A204.1 (cell line): ENCODE measurements at regions not wholly inside any gene's neighbourhood (a gene's known extent, or its start where the extent isn't known, plus 50 kb on each side); places are given as distances from the start of the nearest gene placed in this dataset.

Experiments used
- FAIRE-seq: peaks from 2 replicates; lab custom pipeline; 2012; peaks lifted over from hg19 to GRCh38; lab: Jason Lieb, UNC

- no peak for FAIRE-seq
These were observed 52.0 kb downstream of the LRATD1 start for GRCh38 chr2:14684516-14684915.

DNA sequence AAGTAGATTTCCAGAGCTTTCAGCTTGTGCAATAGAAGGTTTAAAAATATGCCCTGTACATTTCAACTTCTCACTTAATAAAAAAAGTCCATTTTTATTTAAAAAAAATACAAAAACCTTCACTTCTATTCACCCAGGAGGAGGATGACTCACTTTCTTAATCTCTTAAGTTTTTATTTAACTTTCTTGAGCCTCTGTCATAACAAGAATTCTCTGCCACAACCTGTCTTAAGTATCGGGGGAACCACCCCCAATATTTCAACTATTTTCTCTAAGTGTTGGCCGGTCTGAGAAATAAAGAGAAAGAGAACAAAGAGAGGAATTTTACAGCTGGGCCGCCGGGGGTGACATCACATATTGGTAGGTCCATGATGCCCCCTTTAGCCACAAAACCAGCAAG is 58.4 kb downstream of the LRATD1 start:
- no peak for FAIRE-seq

DNA sequence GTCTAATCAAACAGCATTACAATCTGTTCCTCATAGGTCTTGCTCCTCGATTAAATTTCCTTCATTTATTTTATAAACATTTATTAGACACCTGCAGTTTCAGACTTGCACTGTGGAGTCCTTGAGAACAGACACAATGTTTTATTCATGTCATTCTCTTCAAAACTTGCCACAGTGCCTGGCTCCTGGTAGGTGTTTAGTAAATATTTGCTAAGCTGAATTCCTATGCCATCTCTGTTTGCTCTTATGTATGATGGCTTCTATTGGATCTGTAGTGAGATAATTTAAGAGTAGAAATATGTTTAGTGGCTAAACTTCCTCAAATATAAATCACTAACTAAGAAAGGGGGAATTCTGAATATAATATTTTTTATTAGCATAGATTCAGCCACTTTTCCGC is 61.4 kb downstream of the LRATD1 start:
- no peak for FAIRE-seq

DNA sequence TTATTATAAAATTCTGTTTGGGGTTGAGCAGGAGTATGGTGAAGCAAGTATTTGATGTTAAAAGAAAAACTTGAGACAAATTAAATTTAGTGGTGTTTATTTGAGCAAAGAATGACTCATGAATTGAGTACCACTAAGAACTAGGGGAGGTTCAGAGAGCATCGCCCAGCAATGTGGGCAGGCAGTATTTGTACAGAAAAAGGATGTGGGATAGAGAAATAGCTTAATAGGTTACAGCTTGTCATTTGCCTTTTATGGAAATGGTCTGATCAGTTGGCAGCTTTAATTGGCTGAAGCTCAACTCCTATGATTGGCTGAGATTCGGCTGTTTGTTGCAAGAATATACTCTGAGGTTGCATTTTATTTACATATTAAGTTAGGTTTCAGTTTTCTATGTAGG is 68.2 kb downstream of the LRATD1 start:
- no peak for FAIRE-seq

DNA sequence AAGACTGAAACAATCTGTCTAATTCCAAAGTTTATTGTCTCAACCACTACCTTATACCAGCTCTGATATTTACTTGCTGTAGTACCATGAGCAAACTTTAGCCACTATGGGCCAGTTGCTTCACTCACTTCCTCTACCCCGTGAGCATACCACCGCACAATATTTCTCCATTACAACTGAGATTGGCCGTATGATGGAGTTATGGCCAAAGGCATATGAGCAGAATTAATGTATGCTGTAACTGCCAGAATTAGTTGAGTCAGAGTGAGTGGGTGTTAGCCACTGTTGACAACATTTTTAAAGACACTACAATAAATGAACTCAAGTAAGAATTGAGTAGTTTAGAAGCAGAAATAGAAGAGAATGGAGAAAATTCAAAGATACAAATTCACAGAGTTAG is 69.7 kb downstream of the LRATD1 start:
- no peak for FAIRE-seq

DNA sequence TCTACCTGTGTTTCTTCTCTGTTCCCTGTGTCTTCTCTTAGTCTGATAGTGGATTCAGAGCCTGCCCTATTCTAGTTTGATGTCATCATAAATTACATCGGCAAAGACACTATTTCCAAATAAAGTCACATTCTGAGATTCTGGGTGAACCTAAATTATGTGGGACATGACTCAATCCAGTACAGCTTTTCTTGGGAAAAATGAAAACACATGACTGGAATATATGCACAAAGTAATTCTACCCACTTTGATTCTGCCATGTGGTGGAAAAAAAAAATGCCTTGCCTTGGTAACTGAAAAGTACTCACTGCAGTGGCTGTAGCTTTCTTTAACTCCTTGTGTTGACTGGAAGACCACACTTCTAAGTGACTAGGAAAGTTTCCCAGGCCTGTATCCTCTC is 73.7 kb downstream of the LRATD1 start:
- FAIRE-seq: no peak

DNA sequence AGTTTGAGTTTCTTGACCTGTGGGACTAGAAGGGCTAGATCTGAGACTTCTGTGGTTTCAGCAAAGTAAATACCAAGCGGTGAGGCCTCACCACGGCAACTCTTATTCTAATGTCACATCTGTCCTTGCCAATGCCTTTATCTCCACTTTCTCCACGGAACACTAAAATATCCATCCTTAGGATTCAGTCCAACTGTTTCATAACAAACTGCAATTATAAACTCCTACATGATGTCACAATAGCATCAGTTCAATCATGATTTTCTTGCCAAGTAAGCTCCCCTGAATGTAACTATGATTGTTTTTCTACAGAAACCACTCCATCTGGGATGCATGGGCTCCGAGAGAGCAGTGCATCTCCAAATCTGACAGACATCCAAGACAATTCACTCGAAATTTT is 79.6 kb downstream of the LRATD1 start:
- FAIRE-seq: no peak

GRCh38 chr2:14713248-14713647 is 80.7 kb downstream of the LRATD1 start:
- FAIRE-seq: no peak

- FAIRE-seq: no peak
These were observed 83.1 kb downstream of the LRATD1 start for GRCh38 chr2:14715600-14715999.

- FAIRE-seq: no peak
These were observed 83.8 kb downstream of the LRATD1 start for GRCh38 chr2:14716319-14716718.

DNA sequence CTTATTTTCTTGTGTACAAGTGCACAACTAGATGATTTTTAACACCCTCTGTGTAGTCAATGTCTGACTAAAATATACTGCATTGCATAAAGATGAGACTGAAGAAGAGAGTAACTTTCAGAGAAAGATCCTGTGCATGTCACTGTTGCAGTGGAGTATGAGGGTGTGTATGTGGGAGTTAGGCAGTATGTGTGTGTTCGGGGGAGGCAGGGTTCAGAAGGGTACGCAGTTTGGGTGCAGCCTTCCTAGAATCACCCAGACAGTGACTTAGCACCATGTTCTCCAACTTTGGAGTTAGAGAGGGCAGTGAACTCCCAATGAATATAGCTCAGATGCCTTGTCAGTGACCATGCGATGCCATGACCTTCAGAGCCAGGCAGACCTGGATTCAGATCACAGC is 84.6 kb downstream of the LRATD1 start:
- no peak for FAIRE-seq

- no peak for FAIRE-seq
These were observed 87.8 kb downstream of the LRATD1 start for GRCh38 chr2:14720319-14720718.

DNA sequence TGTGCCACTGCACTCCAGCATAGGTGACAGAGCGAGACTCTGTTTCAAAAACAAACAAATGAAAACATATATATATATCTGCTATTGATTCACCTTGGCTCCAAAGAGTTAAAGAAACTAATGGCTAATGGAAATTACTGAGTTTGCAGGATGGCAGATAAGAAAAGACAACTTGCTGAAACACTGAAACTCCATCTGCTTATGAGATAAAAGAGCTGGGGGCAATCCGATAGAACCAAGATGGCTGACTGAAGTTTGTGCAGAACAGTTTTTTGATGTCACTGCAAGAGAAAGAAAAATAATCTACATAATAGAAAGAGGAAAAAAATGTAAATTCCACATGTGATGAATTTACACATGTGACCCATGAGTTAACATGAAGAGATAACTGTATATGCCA is 88.2 kb downstream of the LRATD1 start:
- FAIRE-seq: no peak

GRCh38 chr2:14722904-14723570 is 90.5 kb downstream of the LRATD1 start:
- FAIRE-seq: no peak

- FAIRE-seq: no peak
These were observed 91.2 kb downstream of the LRATD1 start for GRCh38 chr2:14723684-14724083.

DNA sequence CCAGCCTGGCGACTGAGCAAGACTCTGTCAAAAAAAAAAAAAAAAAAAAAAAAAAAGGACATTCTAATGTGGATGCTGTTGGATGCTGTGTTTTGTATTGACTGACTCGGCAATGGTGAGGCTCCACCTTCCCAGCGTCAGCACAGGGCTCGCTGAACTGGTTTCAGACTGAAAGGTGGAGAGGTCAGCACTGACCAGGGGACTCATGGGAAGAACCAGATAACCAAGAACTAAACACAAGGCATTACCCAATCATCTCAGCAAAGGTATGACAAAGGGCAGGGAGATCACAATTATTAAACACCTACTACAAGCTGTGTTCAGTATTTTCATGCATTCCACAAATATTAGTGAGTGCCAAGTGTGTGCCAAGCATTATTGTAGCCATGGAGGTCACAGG is 103.2 kb downstream of the LRATD1 start:
- FAIRE-seq: no peak

DNA sequence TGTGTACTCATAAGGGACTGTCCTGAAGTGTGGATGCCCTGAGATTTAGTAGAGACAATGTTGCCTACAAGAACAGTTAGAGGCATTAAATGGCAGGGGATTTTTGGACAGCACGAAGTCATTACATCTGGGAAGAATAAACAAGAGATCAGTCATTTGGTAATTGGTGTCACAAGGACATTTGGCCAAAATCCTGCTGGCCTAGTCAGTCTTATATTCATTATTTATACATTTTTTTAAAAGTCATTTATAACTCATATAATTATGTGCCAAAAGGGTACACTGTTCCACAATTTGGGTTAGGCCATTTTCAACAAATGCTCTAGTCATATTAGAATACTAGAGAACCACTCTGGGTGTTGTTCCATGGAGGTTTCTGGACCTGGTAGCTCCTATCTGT is 104.7 kb downstream of the LRATD1 start:
- no peak for FAIRE-seq

GRCh38 chr2:14743861-14744260 is 111.3 kb downstream of the LRATD1 start:
- FAIRE-seq: no peak

DNA sequence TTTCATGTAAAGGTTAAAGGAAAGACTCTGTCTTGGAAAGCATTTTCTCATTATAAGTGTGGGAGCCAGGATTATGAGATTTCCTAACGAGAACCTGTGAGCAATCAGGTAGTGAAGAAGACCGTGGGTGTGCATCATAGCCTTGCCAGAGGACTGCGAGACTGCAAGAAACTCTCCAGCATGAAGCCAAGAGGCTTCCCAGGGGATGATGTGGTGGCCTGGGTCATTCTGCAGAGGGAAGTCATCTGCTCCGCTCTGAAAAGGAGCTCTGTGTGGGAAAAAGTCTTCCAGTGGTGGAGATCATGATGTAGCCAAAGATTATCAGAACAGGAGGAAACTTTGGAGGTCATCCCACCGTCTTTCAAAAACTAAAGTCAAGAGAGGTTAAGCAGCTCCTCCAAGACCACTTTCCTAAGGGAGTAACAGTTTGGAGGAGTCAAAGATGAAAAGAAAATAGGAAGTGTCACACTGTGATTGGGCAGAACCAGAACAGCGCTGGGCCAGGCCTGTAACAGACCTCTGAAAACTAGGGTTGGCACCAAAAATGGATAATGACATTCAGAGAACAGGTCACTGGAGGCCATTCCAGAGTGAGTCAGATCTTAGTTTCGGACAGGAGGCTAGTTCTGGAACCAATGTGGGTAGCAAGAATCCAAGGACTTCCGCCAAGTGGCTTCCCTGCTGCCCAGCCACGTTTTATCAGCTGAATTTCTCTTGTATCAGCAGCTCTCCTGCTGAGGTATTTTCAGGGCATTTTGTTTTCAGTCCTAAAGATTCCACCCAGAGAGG is 113.0 kb downstream of the LRATD1 start:
- FAIRE-seq: no peak

DNA sequence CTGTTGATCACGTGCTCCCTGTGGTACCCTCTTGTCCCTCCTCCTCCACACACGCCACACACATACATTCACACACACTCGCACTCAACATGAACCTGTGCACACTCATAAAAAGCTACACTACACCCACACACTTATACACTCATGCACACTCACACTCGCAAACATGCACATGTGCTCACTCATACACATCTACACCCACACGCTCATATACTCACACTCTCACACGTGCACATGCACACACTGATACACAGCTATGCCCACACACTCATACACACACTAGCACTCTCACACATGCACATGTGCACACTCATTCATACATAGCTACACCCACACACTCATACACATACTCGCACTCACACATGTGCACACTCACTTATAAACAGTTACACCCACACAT is 113.6 kb downstream of the LRATD1 start:
- no peak for FAIRE-seq

- no peak for FAIRE-seq
These were observed 114.9 kb downstream of the LRATD1 start for GRCh38 chr2:14747447-14747846.

GRCh38 chr2:14749884-14750283 is 117.4 kb downstream of the LRATD1 start:
- no peak for FAIRE-seq

GRCh38 chr2:14750433-14750832 is 117.9 kb downstream of the LRATD1 start:
- FAIRE-seq: no peak

DNA sequence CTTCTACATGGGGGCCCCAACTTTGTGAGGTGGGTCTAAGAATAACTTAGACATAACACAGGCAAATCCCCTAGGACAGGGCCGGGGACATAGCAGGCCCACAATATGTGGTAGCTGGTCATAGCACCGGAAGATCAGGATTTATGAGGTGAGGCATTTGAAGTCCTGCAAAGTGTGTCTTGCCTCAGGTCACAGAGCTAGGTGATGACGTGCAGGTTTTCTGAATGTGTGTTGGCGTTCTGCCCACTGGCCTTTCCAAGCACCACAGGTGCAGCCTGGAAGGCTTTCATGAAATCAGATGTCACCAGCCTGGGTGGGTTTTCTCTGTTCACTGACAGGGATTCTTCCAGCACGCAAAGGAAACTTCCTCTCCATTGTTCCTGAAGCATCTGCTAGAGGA is 119.1 kb downstream of the LRATD1 start:
- no peak for FAIRE-seq
